Upper lobe of left lung (tissue), 4 donors: ENCODE measurements at regions not wholly inside any gene's neighbourhood (a gene's known extent, or its start where the extent isn't known, plus 50 kb on each side); places are given as distances from the start of the nearest gene placed in this dataset.

Experiments used
- POLR2A ChIP-seq, 4 donors: fragments of 450-650 bp; IDR thresholded peaks; one replicate each; pipeline ENCODE4 v1.5.1; 2016 to 2017; ENCODE audit warnings: antibody characterized with exemption in 4 of 4, mild to moderate bottlenecking in 2 of 4
- TF ChIP-seq, protein P1 (sequence below), 6 experiments: fragments of 450-650 bp in 4 of 6; fragments of 200-600 bp in 2 of 6; sonication (generic) in 2 of 6; IDR thresholded peaks; one replicate each; pipeline ENCODE4 v1.5.1; 2016 to 2019; ENCODE audit warnings: antibody characterized with exemption in 6 of 6

DNA sequence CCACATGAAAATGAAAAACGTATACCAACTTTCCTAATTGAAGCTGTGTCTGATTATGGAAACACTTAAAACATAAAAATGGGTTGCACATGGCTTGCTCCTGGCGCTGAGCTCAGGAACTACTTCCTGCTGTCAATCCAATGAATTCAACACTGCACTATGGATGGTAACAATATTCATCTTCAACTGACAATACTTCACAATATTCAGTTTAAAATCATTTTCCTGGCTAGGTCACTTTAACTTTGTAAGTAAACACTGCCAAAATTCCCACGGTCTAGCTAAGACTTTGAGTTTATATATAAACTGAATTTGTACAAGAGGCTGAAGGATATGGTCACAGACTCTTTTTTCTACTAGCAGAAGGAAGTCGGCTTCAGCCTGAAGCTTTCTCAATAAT, 556.9 kb downstream of the TNS3 start:
- TF ChIP-seq, protein P1, sequence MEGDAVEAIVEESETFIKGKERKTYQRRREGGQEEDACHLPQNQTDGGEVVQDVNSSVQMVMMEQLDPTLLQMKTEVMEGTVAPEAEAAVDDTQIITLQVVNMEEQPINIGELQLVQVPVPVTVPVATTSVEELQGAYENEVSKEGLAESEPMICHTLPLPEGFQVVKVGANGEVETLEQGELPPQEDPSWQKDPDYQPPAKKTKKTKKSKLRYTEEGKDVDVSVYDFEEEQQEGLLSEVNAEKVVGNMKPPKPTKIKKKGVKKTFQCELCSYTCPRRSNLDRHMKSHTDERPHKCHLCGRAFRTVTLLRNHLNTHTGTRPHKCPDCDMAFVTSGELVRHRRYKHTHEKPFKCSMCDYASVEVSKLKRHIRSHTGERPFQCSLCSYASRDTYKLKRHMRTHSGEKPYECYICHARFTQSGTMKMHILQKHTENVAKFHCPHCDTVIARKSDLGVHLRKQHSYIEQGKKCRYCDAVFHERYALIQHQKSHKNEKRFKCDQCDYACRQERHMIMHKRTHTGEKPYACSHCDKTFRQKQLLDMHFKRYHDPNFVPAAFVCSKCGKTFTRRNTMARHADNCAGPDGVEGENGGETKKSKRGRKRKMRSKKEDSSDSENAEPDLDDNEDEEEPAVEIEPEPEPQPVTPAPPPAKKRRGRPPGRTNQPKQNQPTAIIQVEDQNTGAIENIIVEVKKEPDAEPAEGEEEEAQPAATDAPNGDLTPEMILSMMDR (IDR thresholded peaks at IDR 0.05), result no peak
- no peak for TF ChIP-seq POLR2A (IDR thresholded peaks at IDR 0.05)
